ENCODE measurements at regions not wholly inside any gene's neighbourhood (a gene's known extent, or its start where the extent isn't known, plus 50 kb on each side); places are given as distances from the start of the nearest gene placed in this dataset.

DNA sequence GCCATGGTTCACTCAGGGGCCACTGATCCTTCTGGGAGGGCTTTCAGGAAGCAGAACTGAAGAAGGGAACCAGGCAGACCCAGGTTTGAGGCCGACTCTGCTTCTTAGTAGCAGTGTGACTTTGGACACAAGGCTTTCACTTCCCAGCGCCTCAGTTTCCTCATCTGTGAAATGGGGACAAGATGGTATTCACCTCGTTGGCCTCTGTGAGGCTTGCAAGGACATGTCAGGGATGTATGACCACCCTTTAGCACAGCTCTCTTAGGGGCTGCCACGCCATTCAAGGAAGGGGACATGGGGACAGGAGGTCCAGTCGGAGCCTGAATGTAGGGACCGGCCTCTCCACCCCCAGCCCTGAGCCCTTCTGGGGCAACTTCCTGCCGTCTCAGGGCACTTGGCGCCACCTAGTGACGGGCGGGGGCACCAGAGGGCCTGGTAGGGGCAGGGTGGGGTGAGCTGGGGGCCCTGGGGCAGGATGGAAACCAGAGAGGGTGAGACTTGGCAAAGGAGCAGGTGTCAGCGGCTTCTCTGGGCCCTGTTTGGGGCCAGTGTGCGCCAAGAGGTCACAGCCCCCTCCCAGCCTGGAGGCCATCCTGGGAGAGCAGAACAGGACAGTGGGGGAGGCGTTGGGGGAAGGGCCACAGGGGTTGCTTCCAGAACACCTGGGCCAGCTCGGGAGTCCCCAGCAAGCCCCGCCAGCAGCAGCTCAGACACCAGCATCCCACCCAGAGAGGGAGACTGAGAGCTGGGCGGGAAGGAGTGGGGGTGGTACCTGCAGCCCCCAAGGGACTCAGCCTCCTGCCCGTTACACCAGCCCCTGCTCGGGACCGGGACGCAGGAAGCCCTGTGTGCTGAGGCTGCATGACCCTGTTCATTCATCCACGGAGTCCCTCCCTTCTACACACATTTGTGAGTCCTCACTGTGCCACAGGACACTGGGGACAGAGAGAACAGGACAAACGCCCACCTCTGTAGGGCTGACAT, 102.5 kb upstream of the TARDBP start:
- ChIA-PET POLR2A (no interaction called here), CTCF (interaction anchor here (0.9 to 4.2 kb wide), 17 partner anchors 9 to 481 kb away, joined by 3 to 22 read pairs (median 4); no protein-coding TSS in a partner anchor)
- DNase-seq (ENCODE audit: extremely low spot score) = peak; percentile 81

GRCh38 chr1:10910681-10911489, 101.6 kb upstream of the TARDBP start:
- TF ChIP-seq CTCF (IDR thresholded peaks at IDR 0.05; ENCODE audit: control extremely low read depth, extremely low read depth, low read depth, missing control alignments) = no peak
- CTCF ChIA-PET = interaction anchor here (0.9 to 4.2 kb wide), 11 partner anchors 8 to 403 kb away, joined by 3 to 22 read pairs (median 5); no protein-coding TSS in a partner anchor
- POLR2A ChIA-PET = no interaction called here
- DNase-seq (ENCODE audit: extremely low spot score) = no peak

More for the DNA sequence above, 102.5 kb upstream of the TARDBP start:
- peak; percentile 42 for TF ChIP-seq CTCF (IDR thresholded peaks at IDR 0.05; ENCODE audit: control extremely low read depth, extremely low read depth, low read depth, missing control alignments)

GRCh38 chr1:10911490-10912166, 100.8 kb upstream of the TARDBP start:
- CTCF ChIA-PET = interaction anchor here (1.0 to 4.2 kb wide), 5 partner anchors 16 to 417 kb away, joined by 3 to 22 read pairs (median 5); no protein-coding TSS in a partner anchor
- no peak for DNase-seq (ENCODE audit: extremely low spot score)
- POLR2A ChIA-PET = no interaction called here
- no peak for TF ChIP-seq CTCF (IDR thresholded peaks at IDR 0.05; ENCODE audit: control extremely low read depth, extremely low read depth, low read depth, missing control alignments)

DNA sequence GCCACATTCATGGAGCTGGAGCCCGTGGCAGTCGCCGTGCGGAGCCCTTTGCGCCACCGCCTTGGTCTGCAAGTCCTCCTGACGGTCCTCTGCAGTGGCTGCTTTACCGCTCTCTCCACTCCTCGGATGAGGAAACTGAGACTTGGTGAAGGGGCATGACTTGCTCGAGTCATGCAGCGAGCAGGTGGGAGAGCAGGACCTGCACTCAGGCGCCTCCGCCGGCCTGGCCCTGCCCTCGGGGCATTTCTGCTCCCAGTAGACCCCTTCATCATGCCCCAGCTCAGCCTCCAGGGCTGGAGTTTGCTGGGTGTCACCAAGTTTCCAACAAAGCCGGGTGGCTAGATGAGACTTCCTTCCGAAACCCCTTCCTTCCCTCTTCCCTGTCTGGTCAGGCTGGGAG, 100.0 kb upstream of the TARDBP start:
- POLR2A ChIA-PET = interaction anchor here (0.7 kb wide), 1 partner anchor 463 kb away, joined by 5 read pairs; the partner anchor contains the start of gene CORT
- no peak for DNase-seq (ENCODE audit: extremely low spot score)
- CTCF ChIA-PET = interaction anchor here (1.1 to 4.2 kb wide), 3 partner anchors 45 to 418 kb away, joined by 3 to 22 read pairs (median 3); no protein-coding TSS in a partner anchor
- no peak for TF ChIP-seq CTCF (IDR thresholded peaks at IDR 0.05; ENCODE audit: control extremely low read depth, extremely low read depth, low read depth, missing control alignments)

- no peak for TF ChIP-seq CTCF (IDR thresholded peaks at IDR 0.05; ENCODE audit: control extremely low read depth, extremely low read depth, low read depth, missing control alignments)
- CTCF ChIA-PET = interaction anchor here (1.0 to 1.2 kb wide), 2 partner anchors 28 to 407 kb away, joined by 3 read pairs; no protein-coding TSS in a partner anchor
- POLR2A ChIA-PET = interaction anchor here (0.6 kb wide), 1 partner anchor 888 kb away, joined by 3 read pairs; no protein-coding TSS in a partner anchor
- DNase-seq (ENCODE audit: extremely low spot score) = no peak
Observed at GRCh38 chr1:10914056-10914455, 98.4 kb upstream of the TARDBP start.
